ENCODE measurements at regions not wholly inside any gene's neighbourhood (a gene's known extent, or its start where the extent isn't known, plus 50 kb on each side); places are given as distances from the start of the nearest gene placed in this dataset.

DNA sequence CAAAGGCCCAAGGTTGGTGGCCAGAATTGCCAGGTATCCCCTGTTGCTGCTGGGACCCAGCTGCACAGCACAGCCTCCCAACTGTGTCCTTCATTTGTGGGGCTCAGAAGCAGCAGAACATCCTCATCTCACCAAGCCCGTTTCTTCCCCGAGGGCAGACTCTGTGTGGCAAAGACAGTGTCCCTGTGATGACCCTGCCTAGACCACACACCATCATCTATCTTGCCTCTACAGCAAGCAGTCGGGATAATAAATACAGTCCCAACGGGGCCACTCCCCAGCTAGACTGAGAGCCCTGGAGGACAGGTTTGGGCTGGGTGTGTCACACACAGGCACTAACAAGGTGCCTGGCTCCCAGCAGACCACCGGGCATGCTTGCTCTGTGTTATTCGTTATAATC is 93.4 kb downstream of the PTGR3 start:
- intact Hi-C loops (cut with DNase I): no loop called here
- DNase-seq (ENCODE audit: missing footprints) (no peak), ATAC-seq (no peak)

Measured in Right ventricle myocardium inferior (tissue), 1 donor.